ENCODE measurements at regions not wholly inside any gene's neighbourhood (a gene's known extent, or its start where the extent isn't known, plus 50 kb on each side); places are given as distances from the start of the nearest gene placed in this dataset.

GRCh38 chr2:111698743-111699554 lies 185.0 kb downstream of the ANAPC1 start:
- no peak for DNase-seq (ENCODE audit: low read depth)
- peak; percentile 39 for TF ChIP-seq CTCF (IDR thresholded peaks at IDR 0.05; ENCODE audit: low read depth, low read length, missing control alignments)
- no peak overlapping the region for H3K4me3 ChIP-seq (ENCODE audit: low read depth, low read length)

- DNase-seq (ENCODE audit: low read depth), result no peak
- TF ChIP-seq CTCF (IDR thresholded peaks at IDR 0.05; ENCODE audit: low read depth, low read length, missing control alignments), result no peak
- H3K4me3 ChIP-seq (ENCODE audit: low read depth, low read length), result no peak overlapping the region
These were observed 182.7 kb downstream of the ANAPC1 start for GRCh38 chr2:111701266-111701665.

GRCh38 chr2:111701798-111702118 lies 182.2 kb downstream of the ANAPC1 start:
- DNase-seq (ENCODE audit: low read depth), result no peak
- TF ChIP-seq CTCF (IDR thresholded peaks at IDR 0.05; ENCODE audit: low read depth, low read length, missing control alignments), result no peak
- no peak overlapping the region for H3K4me3 ChIP-seq (ENCODE audit: low read depth, low read length)

- no peak overlapping the region for H3K4me3 ChIP-seq (ENCODE audit: low read depth, low read length)
- DNase-seq (ENCODE audit: low read depth), result no peak
- peak; percentile 70 for TF ChIP-seq CTCF (IDR thresholded peaks at IDR 0.05; ENCODE audit: low read depth, low read length, missing control alignments)
These were observed 181.7 kb downstream of the ANAPC1 start for GRCh38 chr2:111702119-111702803.

GRCh38 chr2:111702804-111703196 lies 181.2 kb downstream of the ANAPC1 start:
- DNase-seq (ENCODE audit: low read depth), result no peak
- TF ChIP-seq CTCF (IDR thresholded peaks at IDR 0.05; ENCODE audit: low read depth, low read length, missing control alignments), result no peak
- H3K4me3 ChIP-seq (ENCODE audit: low read depth, low read length), result no peak overlapping the region

- H3K4me3 ChIP-seq (ENCODE audit: low read depth, low read length), result no peak overlapping the region
- TF ChIP-seq CTCF (IDR thresholded peaks at IDR 0.05; ENCODE audit: low read depth, low read length, missing control alignments), result no peak
These were observed 180.2 kb downstream of the ANAPC1 start for GRCh38 chr2:111703759-111704158.

More at GRCh38 chr2:111703759-111704158, 180.2 kb downstream of the ANAPC1 start:
- DNase-seq (ENCODE audit: low read depth), result no peak

Data from GM12864 (cell line).